HCT116 (cell line): ENCODE measurements at regions not wholly inside any gene's neighbourhood (a gene's known extent, or its start where the extent isn't known, plus 50 kb on each side); places are given as distances from the start of the nearest gene placed in this dataset.
"Not testable (repeated sequence)": the region's sequence is repeated elsewhere in the genome, so short reads cannot be mapped to it uniquely, and the experiment has no call there.

Experiments
- ATAC-seq: fragments of 200-7000 bp; cut with Tn5 transposase; 2 replicates; pipeline ENCODE4 v1.9.1; 2020; ENCODE audit warnings: mild to moderate bottlenecking, moderate library complexity
- BruUV-seq: library from RNA; stranded (reverse); fragments of 400-500 nt; replicated peaks from 2 replicates; lab custom pipeline; 2021; lab: Mats Ljungman, UMichigan
- CTCF ChIA-PET: fragments of 300-600 bp; sonication (Branson Sonifier 250); formaldehyde crosslinking; loops from one replicate; lab custom pipeline; 2021; ENCODE audit warnings: antibody characterized with exemption; lab: Charles Lee
- POLR2A ChIA-PET: fragments of 300-600, 350-600 bp; sonication (Branson Sonifier 250); formaldehyde crosslinking; loops from one replicate; lab custom pipeline; 2021; ENCODE audit warnings: antibody characterized with exemption; lab: Charles Lee
- RAD21 ChIA-PET, 2 experiments: fragments of 300-600 bp; sonication (Branson Sonifier 250); formaldehyde crosslinking; loops; one replicate each; lab custom pipeline; 2023; ENCODE audit warnings: low total read pairs in 2 of 2; ENCODE audit not compliant: uncharacterized antibody in 2 of 2, unreplicated experiment in 2 of 2, low non-redundant PET in 1 of 2; lab: Charles Lee
- DNase-seq: peaks from one replicate; pipeline ENCODE4 v3.0.0-alpha.2; 2010; ENCODE audit warnings: low read depth, low spot score
- H2AFZ ChIP-seq: fragments of 200-600 bp; shearing (Covaris generic), sonication (generic); 2 replicates; pipeline ENCODE4 v1.6.1; 2017; ENCODE audit warnings: low read depth, mixed run types, mixed read lengths, antibody characterized with exemption, low read length; ENCODE audit not compliant: poor library complexity, severe bottlenecking
- H3K27ac ChIP-seq: 2 replicates; pipeline ENCODE4 v1.5.1; 2012; ENCODE audit warnings: low read depth, low read length
- H3K27me3 ChIP-seq: fragments of 200-600 bp; sonication (generic); 2 replicates; pipeline ENCODE4 v1.6.1; 2016; ENCODE audit warnings: mixed run types, low read length, mixed read lengths; ENCODE audit not compliant: insufficient read depth
- H3K36me3 ChIP-seq, 2 experiments: fragments of 200-500 bp in 1 of 2; fragments of 200-600 bp in 1 of 2; sonication (Bioruptor generic) in 1 of 2; sonication (generic) in 1 of 2; 2 replicates each; pipeline versions ENCODE4 v1.5.1 to v1.6.1; 2014 to 2016; ENCODE audit warnings: low read length in 2 of 2, inconsistent platforms in 1 of 2, mixed read lengths in 1 of 2, mixed run types in 1 of 2; ENCODE audit not compliant: insufficient read depth in 2 of 2, control insufficient read depth in 1 of 2
- H3K4me1 ChIP-seq, 2 experiments: fragments of 200-600 bp in 1 of 2; sonication (generic) in 1 of 2; 2 replicates each; pipeline versions ENCODE4 v1.5.1 to v1.6.1; 2012 to 2017; ENCODE audit warnings: low read length in 2 of 2, inconsistent platforms in 1 of 2, mild to moderate bottlenecking in 1 of 2, mixed read lengths in 1 of 2, mixed run types in 1 of 2, moderate library complexity in 1 of 2; ENCODE audit not compliant: insufficient read depth in 2 of 2, control insufficient read depth in 1 of 2
- H3K4me2 ChIP-seq: fragments of 200-600 bp; sonication (generic); 2 replicates; pipeline ENCODE4 v1.6.1; 2017; ENCODE audit warnings: mixed run types, low read length, mixed read lengths
- H3K4me3 ChIP-seq, 2 experiments: fragments of 200-600 bp in 1 of 2; sonication (generic) in 1 of 2; replicated peaks in 1 of 2; 2 replicates each; pipeline ENCODE4 v1.5.1; 2011 to 2016; ENCODE audit warnings: low read length in 2 of 2, control low read depth in 1 of 2, low read depth in 1 of 2, mild to moderate bottlenecking in 1 of 2, mixed read lengths in 1 of 2, mixed run types in 1 of 2
- H3K79me2 ChIP-seq: fragments of 200-600 bp; sonication (generic); 2 replicates; pipeline ENCODE4 v1.6.1; 2017; ENCODE audit warnings: mild to moderate bottlenecking, mixed run types, low read length, moderate library complexity, mixed read lengths; ENCODE audit not compliant: insufficient read depth
- H3K9ac ChIP-seq: fragments of 200-600 bp; sonication (generic); 2 replicates; pipeline ENCODE4 v1.6.1; 2016; ENCODE audit warnings: low read length, mixed read lengths
- H3K9me2 ChIP-seq: fragments of 200-600 bp; sonication (generic), shearing (Covaris generic); 2 replicates; pipeline ENCODE4 v1.6.1; 2017; ENCODE audit warnings: mixed run types, mild to moderate bottlenecking, moderate library complexity; ENCODE audit not compliant: insufficient read depth
- H3K9me3 ChIP-seq, 2 experiments: fragments of 200-500 bp in 1 of 2; fragments of 200-600 bp in 1 of 2; sonication (Bioruptor generic) in 1 of 2; sonication (generic) in 1 of 2; 2 replicates each; pipeline ENCODE4 v1.6.1; 2014 to 2017; ENCODE audit warnings: low read length in 2 of 2, mixed read lengths in 2 of 2, inconsistent platforms in 1 of 2, low read depth in 1 of 2, mild to moderate bottlenecking in 1 of 2, mixed run types in 1 of 2, moderate library complexity in 1 of 2; ENCODE audit not compliant: control insufficient read depth in 1 of 2, insufficient read depth in 1 of 2
- H4K20me1 ChIP-seq: fragments of 200-600 bp; sonication (generic), shearing (Covaris generic); 2 replicates; pipeline ENCODE4 v1.6.1; 2017; ENCODE audit warnings: mixed run types, mild to moderate bottlenecking, moderate library complexity; ENCODE audit not compliant: insufficient read depth
- ATF3 ChIP-seq: IDR thresholded peaks from 2 replicates; pipeline ENCODE4 v1.6.1; 2012
- CEBPB ChIP-seq: IDR thresholded peaks from 2 replicates; pipeline ENCODE4 v1.6.1; 2012; ENCODE audit warnings: low read depth
- EGR1 ChIP-seq: IDR thresholded peaks from 2 replicates; pipeline ENCODE4 v1.6.1; 2012; ENCODE audit warnings: low read depth
- ELF1 ChIP-seq: IDR thresholded peaks from 2 replicates; pipeline ENCODE4 v1.6.1; 2012; ENCODE audit warnings: low read depth, borderline replicate concordance
- EZH2 ChIP-seq: fragments of 200-600 bp; sonication (generic); IDR thresholded peaks from 2 replicates; pipeline ENCODE4 v1.6.1; 2017; ENCODE audit warnings: antibody characterized with exemption, mixed run types
- JUND ChIP-seq: IDR thresholded peaks from 2 replicates; pipeline ENCODE4 v1.6.1; 2012
- ZFX ChIP-seq: fragments of 450-650 bp; IDR thresholded peaks from 2 replicates; pipeline ENCODE4 v1.6.1; 2017
- intact Hi-C: fragments of 100-400 bp; cut with micrococcal nuclease; formaldehyde crosslinking; loops from 2 replicates; pipeline ENCODE4 v1.10.0; 2022

DNA sequence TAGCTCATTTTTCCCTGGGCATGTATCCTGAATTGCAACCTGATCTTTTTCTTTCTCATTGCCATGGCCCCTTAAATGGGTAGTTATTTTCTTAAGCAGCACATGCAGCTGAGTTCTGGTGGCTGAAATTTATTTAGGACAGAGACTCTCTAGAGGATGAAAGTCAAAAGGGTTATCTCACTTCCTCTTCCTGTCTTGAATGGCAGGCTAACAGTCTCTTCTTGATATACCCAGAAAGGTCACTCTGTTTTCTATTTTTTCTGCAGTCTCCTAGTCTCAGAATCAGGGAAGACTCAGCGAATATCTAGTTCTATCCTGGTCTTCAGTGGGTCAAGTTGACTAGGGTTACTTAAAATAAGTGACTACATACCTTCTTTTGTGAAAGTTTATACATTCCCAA lies 243.3 kb downstream of the EPHA7 start:
- H3K9me3 ChIP-seq: peaks cover 8 to 10% of the 10 kb centered on the region in 2 experiments; a peak in 2 of 4 replicates
- no peaks in the 10 kb centered on the region for H3K9me2 ChIP-seq
- no peaks in the 10 kb centered on the region for H3K36me3 ChIP-seq
- no peaks in the 10 kb centered on the region for H3K27me3 ChIP-seq
- no peak overlapping the region for H3K9ac ChIP-seq
- DNase-seq (no peak), ATAC-seq (no peak)
- TF ChIP-seq JUND (no peak), ZFX (no peak), ELF1 (no peak), EGR1 (no peak), CEBPB (no peak), EZH2 (no peak), ATF3 (no peak)
- no peak overlapping the region for H3K4me3 ChIP-seq
- RAD21 ChIA-PET: no interaction called here
- CTCF ChIA-PET: no interaction called here
- POLR2A ChIA-PET: no interaction called here
- H2AFZ ChIP-seq: no peak overlapping the region
- no peak overlapping the region for H3K4me2 ChIP-seq
- H4K20me1 ChIP-seq: no peaks in the 10 kb centered on the region
- no TSS peak for BruUV-seq
- H3K4me1 ChIP-seq: no peaks in the 10 kb centered on the region
- H3K79me2 ChIP-seq: no peaks in the 10 kb centered on the region
- H3K27ac ChIP-seq: no peak overlapping the region
- intact Hi-C loops: no loop called here

DNA sequence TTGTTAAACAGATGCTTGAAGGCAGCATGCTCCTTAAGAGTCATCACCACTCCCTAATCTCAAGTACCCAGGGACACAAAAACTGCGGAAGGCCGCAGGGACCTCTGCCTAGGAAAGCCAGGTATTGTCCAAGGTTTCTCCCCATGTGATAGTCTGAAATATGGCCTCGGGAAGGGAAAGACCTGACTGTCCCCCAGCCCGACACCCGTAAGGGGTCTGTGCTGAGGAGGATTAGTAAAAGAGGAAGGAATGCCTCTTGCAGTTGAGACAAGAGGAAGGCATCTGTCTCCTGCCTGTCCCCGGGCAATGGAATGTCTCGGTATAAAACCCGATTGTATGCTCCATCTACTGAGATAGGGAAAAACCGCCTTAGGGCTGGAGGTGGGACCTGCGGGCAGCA lies 245.8 kb downstream of the EPHA7 start:
- peaks cover 10% of the 10 kb centered on the region in 2 experiments; a peak in 2 of 4 replicates for H3K9me3 ChIP-seq
- H3K4me1 ChIP-seq, H3K4me2 ChIP-seq, H3K4me3 ChIP-seq, H3K9me2 ChIP-seq, H4K20me1 ChIP-seq, H3K27ac ChIP-seq, RAD21 ChIA-PET, H3K27me3 ChIP-seq, DNase-seq, intact Hi-C loops, CTCF ChIA-PET, ATAC-seq, POLR2A ChIA-PET, H3K79me2 ChIP-seq, H3K9ac ChIP-seq, H2AFZ ChIP-seq, H3K36me3 ChIP-seq, BruUV-seq: not testable (repeated sequence)
